Kidney epithelial cell (primary cell): ENCODE measurements at regions not wholly inside any gene's neighbourhood (a gene's known extent, or its start where the extent isn't known, plus 50 kb on each side); places are given as distances from the start of the nearest gene placed in this dataset.

ENCODE experiments used
- DNase-seq: peaks from one replicate; pipeline ENCODE4 v3.0.0-alpha.2; 2010; ENCODE audit warnings: low read depth
- H3K27me3 ChIP-seq: 2 replicates; pipeline ENCODE4 v1.6.0; 2011; ENCODE audit warnings: low read length; ENCODE audit not compliant: control insufficient read depth, insufficient read depth
- H3K36me3 ChIP-seq: 2 replicates; pipeline ENCODE4 v1.5.1; 2011; ENCODE audit warnings: low read length; ENCODE audit not compliant: control insufficient read depth, insufficient read depth
- H3K4me3 ChIP-seq: 2 replicates; pipeline ENCODE4 v1.5.1; 2011; ENCODE audit warnings: low read depth, mild to moderate bottlenecking, control low read depth, low read length
- CTCF ChIP-seq: IDR thresholded peaks from 2 replicates; pipeline ENCODE4 v1.5.1; 2011; ENCODE audit warnings: mild to moderate bottlenecking, moderate library complexity, low read length, control low read depth, inconsistent platforms; ENCODE audit not compliant: insufficient read depth, poor library complexity, severe bottlenecking

DNA sequence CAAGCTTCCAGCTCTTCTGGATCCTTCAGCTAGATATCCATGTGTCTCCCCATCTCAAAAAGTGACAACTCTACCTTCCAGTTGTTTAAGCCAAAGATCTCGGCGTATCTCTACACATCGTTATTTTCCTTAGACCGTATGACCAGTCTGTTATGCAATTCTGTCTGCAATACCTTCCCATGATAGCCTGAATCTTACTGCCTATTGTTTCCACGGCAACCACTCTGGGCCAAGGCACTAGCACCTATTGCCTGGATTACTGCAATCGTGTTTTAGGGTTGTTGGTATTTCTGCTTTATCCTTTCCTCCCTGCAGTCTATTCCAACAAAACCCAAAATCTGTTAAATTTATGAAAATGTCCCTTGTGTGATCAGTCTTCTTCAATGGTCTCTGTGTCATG lies 448.4 kb downstream of the MTRR start:
- TF ChIP-seq CTCF, result no peak

GRCh38 chr5:8320244-8320643 lies 451.3 kb downstream of the MTRR start:
- Histone ChIP-seq H3K27me3 (no peaks in the 10 kb centered on the region), H3K36me3 (no peaks in the 10 kb centered on the region), H3K4me3 (no peak overlapping the region)
- DNase-seq, result no peak
- TF ChIP-seq CTCF, result no peak

More for the DNA sequence above, 448.4 kb downstream of the MTRR start:
- DNase-seq, result no peak
- no peaks in the 10 kb centered on the region for H3K36me3 ChIP-seq
- H3K4me3 ChIP-seq, result no peak overlapping the region
- no peaks in the 10 kb centered on the region for H3K27me3 ChIP-seq

- Histone ChIP-seq H3K27me3 (no peaks in the 10 kb centered on the region), H3K4me3 (no peak overlapping the region), H3K36me3 (no peaks in the 10 kb centered on the region)
- no peak for DNase-seq
- no peak for TF ChIP-seq CTCF
These were observed 452.3 kb downstream of the MTRR start for GRCh38 chr5:8321272-8321671.

- Histone ChIP-seq H3K36me3 (no peaks in the 10 kb centered on the region), H3K27me3 (no peaks in the 10 kb centered on the region), H3K4me3 (no peak overlapping the region)
- no peak for DNase-seq
- no peak for TF ChIP-seq CTCF
These were observed 453.5 kb downstream of the MTRR start for GRCh38 chr5:8322484-8322883.

DNA sequence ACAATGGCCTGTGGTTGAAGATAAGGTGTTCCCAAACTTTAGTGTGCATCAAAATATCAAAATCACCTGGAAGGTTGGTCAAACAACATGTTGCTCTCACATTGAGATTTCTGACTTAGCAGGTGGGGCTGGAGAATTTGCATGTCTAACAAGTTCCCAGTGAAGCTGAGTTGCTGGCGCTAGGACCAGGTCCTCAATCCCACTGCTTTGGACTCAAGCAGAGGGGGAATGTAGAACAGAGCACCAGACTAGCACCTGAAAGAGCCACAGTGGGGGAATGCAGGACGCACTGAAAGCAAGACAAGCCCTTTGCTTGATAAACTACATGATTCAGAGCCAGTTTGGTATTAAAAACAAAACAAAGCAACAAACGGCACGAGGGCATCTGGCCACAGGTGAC lies 458.1 kb downstream of the MTRR start:
- H3K36me3 ChIP-seq, result no peaks in the 10 kb centered on the region
- H3K27me3 ChIP-seq, result no peaks in the 10 kb centered on the region
- no peak for DNase-seq
- no peak for TF ChIP-seq CTCF
- no peak overlapping the region for H3K4me3 ChIP-seq

GRCh38 chr5:8329773-8330172 lies 460.8 kb downstream of the MTRR start:
- Histone ChIP-seq H3K27me3 (no peaks in the 10 kb centered on the region), H3K36me3 (no peaks in the 10 kb centered on the region), H3K4me3 (no peak overlapping the region)
- TF ChIP-seq CTCF, result no peak
- DNase-seq, result no peak
